ENCODE measurements at regions not wholly inside any gene's neighbourhood (a gene's known extent, or its start where the extent isn't known, plus 50 kb on each side); places are given as distances from the start of the nearest gene placed in this dataset.

DNA sequence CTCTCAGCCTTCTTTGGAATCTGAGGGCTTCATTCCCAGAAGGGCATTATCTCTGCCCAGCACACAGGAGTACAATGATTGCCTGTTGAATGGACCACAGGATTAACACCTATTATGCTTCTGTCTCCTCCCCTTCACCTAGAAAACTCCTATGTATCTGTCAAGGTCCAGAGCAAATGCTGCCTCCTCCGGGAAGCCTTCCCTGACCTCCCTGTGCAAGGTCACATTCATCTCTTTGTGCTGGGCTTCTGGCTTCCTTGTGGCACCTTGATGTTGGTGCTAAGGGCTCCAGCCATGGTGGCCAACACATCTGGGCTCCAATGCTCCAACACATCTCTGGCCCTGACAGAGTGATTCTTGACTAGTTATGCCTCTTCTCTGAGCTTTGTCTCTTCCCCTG, 49.9 kb upstream of the ATP2B2 start:
- no peak for DNase-seq

GRCh38 chr3:10556312-10556711, 50.9 kb upstream of the ATP2B2 start:
- DNase-seq, result no peak

DNA sequence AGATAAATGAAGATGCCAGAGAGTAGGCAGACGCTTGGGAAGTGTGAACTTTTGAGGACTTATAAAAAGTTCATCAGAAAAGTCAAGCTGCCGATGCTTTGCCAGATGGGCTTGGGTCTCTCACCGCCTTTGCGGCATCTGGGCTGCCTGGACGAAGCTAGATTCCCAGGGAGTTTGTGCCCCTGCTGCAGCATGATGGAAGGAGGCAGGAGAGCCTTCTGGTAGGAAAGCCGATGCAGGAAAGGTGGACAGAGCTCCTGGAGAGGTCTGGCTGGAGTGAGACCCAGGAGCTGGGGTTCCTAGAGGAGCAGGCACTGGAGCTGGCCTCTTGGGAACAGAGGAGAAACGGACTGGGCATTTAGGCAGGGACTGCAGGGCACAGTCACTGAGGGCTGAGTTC, 51.9 kb upstream of the ATP2B2 start:
- no peak for DNase-seq

GRCh38 chr3:10557781-10558373, 52.5 kb upstream of the ATP2B2 start:
- DNase-seq, result no peak

DNA sequence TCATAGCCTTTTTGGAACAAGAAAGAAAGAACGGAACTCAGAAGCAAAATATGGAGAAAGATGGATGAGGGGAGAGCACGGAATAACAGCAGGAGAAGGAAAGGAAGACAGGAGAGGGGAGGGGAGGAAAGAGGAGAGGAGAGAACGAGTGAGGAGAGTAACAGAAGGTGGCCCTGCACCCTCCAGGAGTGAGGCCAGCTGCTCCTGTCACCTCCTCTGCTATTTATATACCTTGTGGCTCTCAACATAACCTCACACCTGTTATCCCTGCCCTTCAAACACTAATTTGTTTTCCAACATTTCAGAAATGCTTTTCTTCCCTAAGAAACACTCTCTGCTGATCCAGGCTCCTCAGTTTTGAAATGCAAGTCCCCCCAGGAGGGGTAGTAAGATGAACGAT, 53.4 kb upstream of the ATP2B2 start:
- no peak for DNase-seq

- no peak for DNase-seq
Measured at GRCh38 chr3:10560060-10560861, 54.9 kb upstream of the ATP2B2 start.

DNA sequence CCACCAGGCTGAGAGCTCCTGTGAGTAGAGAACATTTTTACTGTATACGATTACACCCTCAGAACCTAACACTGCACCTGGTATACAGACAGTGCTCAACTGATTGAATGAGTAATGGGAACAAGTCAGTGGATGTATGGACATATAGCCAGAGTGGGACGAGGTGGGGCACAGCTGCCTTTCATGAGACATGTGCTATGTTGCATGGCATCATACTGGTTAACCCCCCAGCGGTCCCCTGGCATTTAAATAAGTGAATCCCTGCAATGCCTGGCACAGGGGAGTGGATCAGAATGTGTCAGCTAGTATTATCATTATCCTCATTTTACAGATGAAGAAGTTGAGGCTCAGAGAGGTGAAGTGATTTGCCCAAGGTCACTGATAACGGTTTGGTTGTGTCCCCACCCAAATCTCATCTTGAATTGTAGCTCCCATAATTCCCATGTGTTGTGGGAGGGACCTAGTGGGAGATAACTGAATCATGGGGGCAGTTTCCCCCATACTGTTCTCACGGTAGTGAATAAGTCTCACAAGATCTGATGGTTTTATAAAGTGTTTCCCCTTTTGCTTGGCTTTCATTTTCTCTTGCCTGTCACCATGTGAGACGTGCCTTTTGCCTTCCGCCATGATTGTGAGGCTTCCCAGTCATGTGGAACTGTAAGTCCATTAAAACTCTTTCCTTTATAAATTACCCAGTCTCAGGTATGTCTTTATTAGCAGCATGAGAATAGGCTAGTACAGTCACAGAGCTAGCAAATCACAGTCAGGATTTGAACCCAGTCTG, 56.0 kb upstream of the ATP2B2 start:
- DNase-seq, result no peak

- DNase-seq, result no peak
Measured at GRCh38 chr3:10561946-10562560, 56.7 kb upstream of the ATP2B2 start.

- DNase-seq, result no peak
Measured at GRCh38 chr3:10563396-10563795, 58.0 kb upstream of the ATP2B2 start.

GRCh38 chr3:10565814-10566213, 60.4 kb upstream of the ATP2B2 start:
- no peak for DNase-seq

GRCh38 chr3:10566451-10566850, 61.1 kb upstream of the ATP2B2 start:
- no peak for DNase-seq

- no peak for DNase-seq
Measured at GRCh38 chr3:10568549-10568948, 63.2 kb upstream of the ATP2B2 start.

GRCh38 chr3:10570196-10570946, 65.0 kb upstream of the ATP2B2 start:
- no peak for DNase-seq

DNA sequence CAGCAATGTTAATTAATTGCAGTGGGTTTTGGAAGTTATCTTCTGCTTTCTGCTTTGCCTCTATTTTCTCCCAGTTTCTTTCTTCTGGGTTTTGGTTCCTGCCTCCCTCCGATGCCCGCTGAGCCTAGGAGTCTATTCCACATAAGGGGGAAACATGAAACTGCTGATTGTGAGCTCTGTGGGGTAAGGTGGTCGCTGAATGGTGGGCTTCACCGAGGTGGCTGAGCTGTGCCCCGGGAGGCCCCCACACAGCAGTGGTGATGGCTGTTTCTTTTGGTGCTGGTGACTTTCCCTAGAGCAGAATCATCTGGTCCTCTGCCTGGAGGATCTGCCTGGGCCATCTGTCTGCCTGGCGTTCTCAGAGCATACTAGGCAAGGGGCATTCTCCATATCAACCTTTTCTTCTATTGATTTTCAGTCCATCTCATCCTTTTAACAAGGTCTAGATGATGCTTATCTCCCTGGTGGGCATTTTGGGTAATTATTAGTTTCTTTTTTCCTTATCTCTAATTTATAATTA, 68.8 kb upstream of the ATP2B2 start:
- DNase-seq, result no peak

- DNase-seq, result no peak
Measured at GRCh38 chr3:10575601-10576160, 70.3 kb upstream of the ATP2B2 start.

- no peak for DNase-seq
Measured at GRCh38 chr3:10577486-10577885, 72.1 kb upstream of the ATP2B2 start.

DNA sequence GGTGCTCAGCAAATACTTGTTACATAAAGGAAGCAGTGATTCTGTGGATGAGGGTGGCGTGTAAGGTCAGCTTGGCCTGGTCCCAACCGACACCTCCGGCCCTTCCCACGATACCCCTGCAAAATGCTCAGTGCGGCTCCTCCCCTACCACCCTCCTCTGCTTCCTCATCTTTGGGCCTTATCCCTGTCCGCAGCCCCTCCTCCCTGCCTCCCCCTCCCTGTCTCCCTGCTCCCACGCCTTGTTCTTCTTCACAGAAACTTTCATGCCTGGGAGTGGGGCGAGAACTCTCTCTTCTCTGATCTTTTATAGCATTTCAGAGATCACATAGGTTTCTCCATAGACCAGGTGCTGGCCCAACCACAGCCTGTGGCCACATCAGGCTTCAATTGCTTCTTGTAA, 75.0 kb upstream of the ATP2B2 start:
- no peak for DNase-seq

DNA sequence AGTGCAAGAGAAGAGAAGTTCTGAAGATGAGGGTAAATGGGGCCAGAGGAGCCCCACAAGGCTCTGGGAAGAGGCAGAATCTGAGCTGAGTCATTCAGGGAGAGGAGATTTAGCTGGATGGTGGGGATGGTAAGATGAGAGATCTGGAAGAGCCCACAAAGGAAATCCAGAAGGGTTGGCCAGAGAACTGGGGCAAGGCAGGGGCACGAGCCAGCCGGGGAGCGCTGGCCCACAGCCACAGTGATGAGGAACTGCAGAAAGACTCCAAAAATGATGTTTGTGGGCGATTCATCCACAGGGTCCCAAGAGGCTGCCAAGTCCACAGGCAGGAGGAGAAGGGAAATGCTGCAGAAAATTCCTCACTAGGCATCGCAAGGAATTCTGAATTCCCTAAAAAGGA, 75.9 kb upstream of the ATP2B2 start:
- DNase-seq, result no peak

GRCh38 chr3:10581716-10582115, 76.3 kb upstream of the ATP2B2 start:
- no peak for DNase-seq

DNA sequence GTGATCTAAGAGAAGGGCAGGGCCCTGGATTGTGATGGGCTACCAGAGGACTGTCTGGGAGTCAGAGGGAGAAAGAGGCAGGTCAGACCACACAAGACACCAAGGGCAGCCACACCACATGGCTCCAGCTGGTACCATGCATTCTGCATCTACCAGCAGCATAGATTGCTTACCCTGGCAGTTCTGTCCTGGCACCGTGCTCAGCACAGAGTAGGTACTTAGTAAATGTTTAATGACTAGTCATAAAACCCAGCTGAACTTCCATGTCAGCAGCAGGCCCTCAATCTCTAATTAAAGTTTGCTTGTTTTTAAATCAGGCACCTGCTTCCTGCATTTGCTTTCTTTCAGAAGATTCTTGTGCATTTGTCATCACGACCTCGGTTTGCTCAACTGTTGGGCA, 77.3 kb upstream of the ATP2B2 start:
- DNase-seq, result no peak
